ENCODE measurements at regions not wholly inside any gene's neighbourhood (a gene's known extent, or its start where the extent isn't known, plus 50 kb on each side); places are given as distances from the start of the nearest gene placed in this dataset.

DNA sequence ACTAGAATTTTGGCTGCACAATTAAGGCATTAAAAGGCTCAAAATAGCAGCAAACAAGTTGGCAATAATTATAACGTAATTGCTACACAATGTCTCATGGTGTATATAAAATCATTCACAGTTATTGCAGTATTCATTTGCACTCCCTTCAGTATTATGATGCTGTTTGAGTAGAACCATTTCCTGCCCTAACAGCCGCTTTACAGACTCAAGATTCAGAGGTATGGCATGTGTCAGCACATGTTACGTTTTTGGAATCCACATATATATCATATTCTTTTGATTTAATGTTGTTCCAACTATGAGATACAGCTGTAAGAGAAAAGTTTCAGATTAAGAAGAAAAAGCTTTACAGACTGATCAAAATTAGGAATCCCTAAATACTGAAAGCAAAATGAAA is 56.3 kb upstream of the NCKAP5 start:
- Mint-ChIP-seq H3K27ac (no peak overlapping the region), H3K4me3 (no peak overlapping the region), H3K9me3 (peaks cover 64% of the 10 kb centered on the region), H3K4me1 (no peaks in the 10 kb centered on the region), H3K27me3 (ENCODE audit: low read depth, poor library complexity) (no peaks in the 10 kb centered on the region), H3K36me3 (ENCODE audit: low read depth) (peaks cover 19% of the 10 kb centered on the region)
- DNase-seq = no peak
- TF ChIP-seq, protein P1, sequence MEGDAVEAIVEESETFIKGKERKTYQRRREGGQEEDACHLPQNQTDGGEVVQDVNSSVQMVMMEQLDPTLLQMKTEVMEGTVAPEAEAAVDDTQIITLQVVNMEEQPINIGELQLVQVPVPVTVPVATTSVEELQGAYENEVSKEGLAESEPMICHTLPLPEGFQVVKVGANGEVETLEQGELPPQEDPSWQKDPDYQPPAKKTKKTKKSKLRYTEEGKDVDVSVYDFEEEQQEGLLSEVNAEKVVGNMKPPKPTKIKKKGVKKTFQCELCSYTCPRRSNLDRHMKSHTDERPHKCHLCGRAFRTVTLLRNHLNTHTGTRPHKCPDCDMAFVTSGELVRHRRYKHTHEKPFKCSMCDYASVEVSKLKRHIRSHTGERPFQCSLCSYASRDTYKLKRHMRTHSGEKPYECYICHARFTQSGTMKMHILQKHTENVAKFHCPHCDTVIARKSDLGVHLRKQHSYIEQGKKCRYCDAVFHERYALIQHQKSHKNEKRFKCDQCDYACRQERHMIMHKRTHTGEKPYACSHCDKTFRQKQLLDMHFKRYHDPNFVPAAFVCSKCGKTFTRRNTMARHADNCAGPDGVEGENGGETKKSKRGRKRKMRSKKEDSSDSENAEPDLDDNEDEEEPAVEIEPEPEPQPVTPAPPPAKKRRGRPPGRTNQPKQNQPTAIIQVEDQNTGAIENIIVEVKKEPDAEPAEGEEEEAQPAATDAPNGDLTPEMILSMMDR (IDR thresholded peaks at IDR 0.05) = no peak

GRCh38 chr2:133627741-133628140 is 59.5 kb upstream of the NCKAP5 start:
- H3K4me3 Mint-ChIP-seq = no peak overlapping the region
- TF ChIP-seq, protein P1 (IDR thresholded peaks at IDR 0.05) = no peak
- H3K27me3 Mint-ChIP-seq (ENCODE audit: low read depth, poor library complexity) = no peaks in the 10 kb centered on the region
- peaks cover 13% of the 10 kb centered on the region for H3K36me3 Mint-ChIP-seq (ENCODE audit: low read depth)
- DNase-seq = no peak
- H3K27ac Mint-ChIP-seq = no peak overlapping the region
- H3K4me1 Mint-ChIP-seq = no peaks in the 10 kb centered on the region
- peaks cover 41% of the 10 kb centered on the region for H3K9me3 Mint-ChIP-seq

- H3K4me3 Mint-ChIP-seq = no peak overlapping the region
- TF ChIP-seq, protein P1 (IDR thresholded peaks at IDR 0.05) = no peak
- H3K9me3 Mint-ChIP-seq = peaks cover 14% of the 10 kb centered on the region
- H3K36me3 Mint-ChIP-seq (ENCODE audit: low read depth) = peaks cover 8% of the 10 kb centered on the region
- H3K27me3 Mint-ChIP-seq (ENCODE audit: low read depth, poor library complexity) = no peaks in the 10 kb centered on the region
- H3K27ac Mint-ChIP-seq = no peak overlapping the region
- peaks cover 8% of the 10 kb centered on the region for H3K4me1 Mint-ChIP-seq
- DNase-seq = no peak
Measured at GRCh38 chr2:133633309-133633708, 65.0 kb upstream of the NCKAP5 start.

DNA sequence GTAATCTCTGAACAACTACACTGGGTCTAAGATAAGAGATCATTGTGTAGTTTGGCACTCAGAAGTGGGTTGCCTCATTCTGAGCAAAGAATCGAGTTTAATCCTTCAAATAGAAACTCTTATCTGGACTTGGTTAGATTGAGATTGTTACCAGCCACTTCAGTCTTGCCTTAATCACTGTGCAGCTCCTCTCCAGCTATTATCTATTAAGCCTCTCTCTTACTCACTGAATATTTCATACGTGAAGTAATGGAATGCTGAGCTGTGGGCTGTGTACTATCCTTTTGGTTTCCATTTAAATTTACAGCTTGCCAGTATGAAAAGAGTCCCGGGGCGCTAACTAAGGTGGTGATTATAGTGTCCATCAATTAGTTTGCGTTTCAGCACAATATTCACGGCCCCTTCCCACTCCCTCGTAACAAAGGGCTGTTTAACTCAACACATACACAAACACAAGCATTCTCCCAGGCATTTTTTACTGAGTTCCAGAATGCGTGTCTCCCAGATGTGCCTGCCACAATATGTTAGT is 65.7 kb upstream of the NCKAP5 start:
- peaks cover 8% of the 10 kb centered on the region for H3K9me3 Mint-ChIP-seq
- H3K27me3 Mint-ChIP-seq (ENCODE audit: low read depth, poor library complexity) = no peaks in the 10 kb centered on the region
- no peak for DNase-seq
- no peak overlapping the region for H3K4me3 Mint-ChIP-seq
- TF ChIP-seq, protein P1 (IDR thresholded peaks at IDR 0.05) = no peak
- H3K36me3 Mint-ChIP-seq (ENCODE audit: low read depth) = peaks cover 4% of the 10 kb centered on the region
- H3K4me1 Mint-ChIP-seq = peaks cover 8% of the 10 kb centered on the region
- H3K27ac Mint-ChIP-seq = peak overlapping the region; percentile 18

DNA sequence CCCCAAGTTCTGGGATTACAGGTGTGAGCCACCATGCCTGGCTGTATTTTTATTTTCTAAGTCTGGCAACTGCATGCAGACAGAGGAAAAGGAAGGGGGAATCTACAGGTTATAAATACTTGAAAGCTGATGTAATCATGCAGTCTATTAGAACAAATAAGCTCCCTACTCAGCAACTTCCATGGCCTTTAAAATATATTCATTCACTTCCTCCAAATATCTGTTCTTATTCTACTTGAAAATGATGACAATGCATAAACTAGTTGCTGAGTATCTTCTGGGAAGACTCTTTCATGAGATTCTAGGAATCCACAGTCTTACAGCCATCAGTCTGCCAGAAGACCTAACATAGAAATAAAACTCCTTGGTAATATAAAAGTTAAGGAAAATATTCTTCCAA is 66.9 kb upstream of the NCKAP5 start:
- TF ChIP-seq, protein P1 (IDR thresholded peaks at IDR 0.05) = no peak
- Mint-ChIP-seq H3K27ac (no peak overlapping the region), H3K4me1 (peaks cover 8% of the 10 kb centered on the region), H3K9me3 (no peaks in the 10 kb centered on the region), H3K27me3 (ENCODE audit: low read depth, poor library complexity) (no peaks in the 10 kb centered on the region), H3K4me3 (no peak overlapping the region), H3K36me3 (ENCODE audit: low read depth) (no peaks in the 10 kb centered on the region)
- DNase-seq = no peak

- Mint-ChIP-seq H3K4me3 (no peak overlapping the region), H3K4me1 (peaks cover 8% of the 10 kb centered on the region), H3K36me3 (ENCODE audit: low read depth) (no peaks in the 10 kb centered on the region), H3K27ac (peak overlapping the region; percentile 5), H3K9me3 (no peaks in the 10 kb centered on the region), H3K27me3 (ENCODE audit: low read depth, poor library complexity) (no peaks in the 10 kb centered on the region)
- DNase-seq = no peak
- TF ChIP-seq, protein P1 (IDR thresholded peaks at IDR 0.05) = no peak
Measured at GRCh38 chr2:133636287-133636686, 68.0 kb upstream of the NCKAP5 start.
